PC-9 (cell line): ENCODE measurements at regions not wholly inside any gene's neighbourhood (a gene's known extent, or its start where the extent isn't known, plus 50 kb on each side); places are given as distances from the start of the nearest gene placed in this dataset.

ENCODE experiments used
- BruUV-seq: library from RNA; stranded (reverse); fragments of 400-500 nt; replicated peaks from 2 replicates; lab custom pipeline; 2021; lab: Mats Ljungman, UMichigan
- CTCF ChIA-PET: fragments of 300-600 bp; sonication (Branson Sonifier 250); formaldehyde crosslinking; loops from one replicate; lab custom pipeline; 2022; ENCODE audit warnings: antibody characterized with exemption; lab: Charles Lee
- POLR2A ChIA-PET: fragments of 300-600 bp; sonication (Branson Sonifier 250); formaldehyde crosslinking; loops from one replicate; lab custom pipeline; 2022; ENCODE audit warnings: antibody characterized with exemption; ENCODE audit not compliant: unreplicated experiment; lab: Charles Lee
- DNase-seq, 2 experiments: peaks; one replicate each; pipeline versions ENCODE4 v3.0.0 to v3.0.0-alpha.2; 2015 to 2022; ENCODE audit warnings: mixed read lengths in 1 of 2
- H2AFZ ChIP-seq: fragments of 200-600 bp; sonication (generic); 2 replicates; pipeline ENCODE4 v1.8.1; 2017; ENCODE audit warnings: antibody characterized with exemption
- H3F3A ChIP-seq: fragments of 200-600 bp; sonication (generic); 2 replicates; pipeline ENCODE4 v1.8.1; 2017; ENCODE audit warnings: antibody characterized with exemption, mild to moderate bottlenecking, low read depth; ENCODE audit not compliant: insufficient read depth
- H3K27ac ChIP-seq: fragments of 200-600 bp; sonication (generic); 2 replicates; pipeline ENCODE4 v1.6.1; 2016; ENCODE audit warnings: mixed run types
- H3K27me3 ChIP-seq: fragments of 200-600 bp; sonication (generic); 2 replicates; pipeline ENCODE4 v1.6.1; 2016; ENCODE audit warnings: low read depth, mixed run types; ENCODE audit not compliant: insufficient read depth
- H3K36me3 ChIP-seq: fragments of 200-600 bp; sonication (generic); 2 replicates; pipeline ENCODE4 v1.6.1; 2016; ENCODE audit warnings: low read depth, mixed run types
- H3K4me1 ChIP-seq: fragments of 200-600 bp; sonication (generic); replicated peaks from 2 replicates; pipeline ENCODE4 v1.6.1; 2016; ENCODE audit warnings: mixed run types; ENCODE audit not compliant: insufficient read depth
- H3K4me2 ChIP-seq: fragments of 200-600 bp; sonication (generic); 2 replicates; pipeline ENCODE4 v1.6.1; 2017; ENCODE audit warnings: mixed run types
- H3K4me3 ChIP-seq: fragments of 200-600 bp; sonication (generic); 2 replicates; pipeline ENCODE4 v1.6.1; 2016; ENCODE audit warnings: mixed run types
- H3K79me2 ChIP-seq: fragments of 200-600 bp; sonication (generic); 2 replicates; pipeline ENCODE4 v1.6.1; 2017; ENCODE audit warnings: low read depth, mixed run types
- H3K9me2 ChIP-seq: fragments of 200-600 bp; sonication (generic); 2 replicates; pipeline ENCODE4 v1.8.1; 2017; ENCODE audit warnings: mild to moderate bottlenecking; ENCODE audit not compliant: insufficient read depth
- H3K9me3 ChIP-seq: fragments of 200-600 bp; sonication (generic); 2 replicates; pipeline ENCODE4 v1.8.1; 2016; ENCODE audit warnings: low read depth; ENCODE audit not compliant: insufficient read depth
- H4K20me1 ChIP-seq: fragments of 200-600 bp; sonication (generic); 2 replicates; pipeline ENCODE4 v1.8.1; 2017; ENCODE audit not compliant: insufficient read depth
- EZH2 ChIP-seq: fragments of 200-600 bp; sonication (generic); IDR thresholded peaks from 2 replicates; pipeline ENCODE4 v1.8.0; 2017; ENCODE audit warnings: antibody characterized with exemption, low read depth
- intact Hi-C: fragments of 100-400 bp; cut with micrococcal nuclease; formaldehyde crosslinking; loops from one replicate; pipeline ENCODE4 v1.10.0; 2022; ENCODE audit not compliant: unreplicated experiment
- TF ChIP-seq, protein P1 (sequence below): fragments of 200-600 bp; sonication (generic); conservative IDR thresholded peaks from 2 replicates; pipeline ENCODE4 v1.6.1; 2017; ENCODE audit warnings: mixed run types, antibody characterized with exemption, mild to moderate bottlenecking, moderate library complexity

DNA sequence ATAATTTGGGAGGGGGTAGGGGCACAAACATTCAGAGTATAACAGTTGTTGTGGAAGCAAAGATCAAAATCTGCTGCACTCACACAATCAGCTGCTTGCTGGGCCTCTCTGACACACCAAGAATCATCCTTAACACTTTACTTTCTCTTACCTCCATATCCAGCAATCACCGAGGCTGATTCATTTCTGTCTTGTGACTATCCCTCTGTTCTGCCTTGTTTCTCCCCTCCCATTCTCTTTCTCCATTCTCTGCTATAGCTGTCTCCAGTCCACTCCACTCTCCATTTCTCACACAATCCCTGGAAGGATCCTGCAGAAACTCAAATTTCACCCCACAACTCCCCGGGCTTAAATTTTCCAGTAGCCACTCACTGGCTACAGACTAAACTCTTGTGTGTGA is 91.8 kb upstream of the NGF start:
- Histone ChIP-seq H4K20me1 (no peaks in the 10 kb centered on the region), H3F3A (peaks cover 56% of the 10 kb centered on the region), H3K4me3 (no peak overlapping the region), H3K27me3 (no peaks in the 10 kb centered on the region), H3K4me1 (peaks cover 79% of the 10 kb centered on the region), H3K27ac (peak overlapping the region; percentile 90), H3K36me3 (no peaks in the 10 kb centered on the region), H3K9me2 (no peaks in the 10 kb centered on the region), H3K9me3 (no peaks in the 10 kb centered on the region), H2AFZ (no peak overlapping the region), H3K79me2 (no peaks in the 10 kb centered on the region), H3K4me2 (no peak overlapping the region)
- POLR2A ChIA-PET, result interaction anchor here (0.6 kb wide), 2 partner anchors 387 to 465 kb away, joined by 5 to 20 read pairs; no protein-coding TSS in a partner anchor
- intact Hi-C loops, result loop anchor here (1.0 to 10.0 kb wide), 4 partner anchors 28 to 365 kb away; partner anchors contain the start of gene NGF
- no peak for DNase-seq
- CTCF ChIA-PET, result no interaction called here
- TF ChIP-seq, protein P1, sequence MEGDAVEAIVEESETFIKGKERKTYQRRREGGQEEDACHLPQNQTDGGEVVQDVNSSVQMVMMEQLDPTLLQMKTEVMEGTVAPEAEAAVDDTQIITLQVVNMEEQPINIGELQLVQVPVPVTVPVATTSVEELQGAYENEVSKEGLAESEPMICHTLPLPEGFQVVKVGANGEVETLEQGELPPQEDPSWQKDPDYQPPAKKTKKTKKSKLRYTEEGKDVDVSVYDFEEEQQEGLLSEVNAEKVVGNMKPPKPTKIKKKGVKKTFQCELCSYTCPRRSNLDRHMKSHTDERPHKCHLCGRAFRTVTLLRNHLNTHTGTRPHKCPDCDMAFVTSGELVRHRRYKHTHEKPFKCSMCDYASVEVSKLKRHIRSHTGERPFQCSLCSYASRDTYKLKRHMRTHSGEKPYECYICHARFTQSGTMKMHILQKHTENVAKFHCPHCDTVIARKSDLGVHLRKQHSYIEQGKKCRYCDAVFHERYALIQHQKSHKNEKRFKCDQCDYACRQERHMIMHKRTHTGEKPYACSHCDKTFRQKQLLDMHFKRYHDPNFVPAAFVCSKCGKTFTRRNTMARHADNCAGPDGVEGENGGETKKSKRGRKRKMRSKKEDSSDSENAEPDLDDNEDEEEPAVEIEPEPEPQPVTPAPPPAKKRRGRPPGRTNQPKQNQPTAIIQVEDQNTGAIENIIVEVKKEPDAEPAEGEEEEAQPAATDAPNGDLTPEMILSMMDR, result no peak
- no peak for TF ChIP-seq EZH2
- no TSS peak for BruUV-seq

DNA sequence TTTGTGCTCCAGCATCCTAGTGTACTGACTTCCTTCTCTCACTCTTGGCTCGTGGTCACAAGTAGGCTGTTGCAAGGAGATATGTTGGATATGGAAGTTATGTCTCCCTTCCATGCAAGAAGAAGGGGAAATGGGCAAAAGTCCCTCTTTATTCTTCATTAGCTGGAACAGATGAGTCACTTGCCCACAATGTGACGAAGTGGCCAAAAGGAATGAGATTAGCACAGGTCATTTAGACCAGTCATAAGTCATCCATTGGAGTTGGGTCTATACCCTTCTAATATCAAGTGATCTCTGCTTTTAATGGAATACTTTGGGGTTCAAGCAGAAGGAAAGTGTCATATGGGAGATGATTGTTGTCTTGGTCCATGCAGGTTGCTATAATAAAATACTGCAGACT is 91.2 kb upstream of the NGF start:
- BruUV-seq, result no TSS peak
- no peaks in the 10 kb centered on the region for H3K27me3 ChIP-seq
- ChIA-PET POLR2A (interaction anchor here (0.6 kb wide), 1 partner anchor 316 kb away, joined by 7 read pairs; no protein-coding TSS in a partner anchor), CTCF (no interaction called here)
- peak overlapping the region; percentile 25 for H3K4me2 ChIP-seq
- H3K4me3 ChIP-seq, result no peak overlapping the region
- intact Hi-C loops, result loop anchor here (5.0 to 10.0 kb wide), 3 partner anchors 92 to 364 kb away; partner anchors contain the start of gene NGF
- TF ChIP-seq, protein P1, result no peak
- no peak for TF ChIP-seq EZH2
- no peaks in the 10 kb centered on the region for H3K36me3 ChIP-seq
- peaks cover 56% of the 10 kb centered on the region for H3F3A ChIP-seq
- no peak overlapping the region for H2AFZ ChIP-seq
- H3K9me2 ChIP-seq, result no peaks in the 10 kb centered on the region
- no peaks in the 10 kb centered on the region for H3K79me2 ChIP-seq
- peaks cover 79% of the 10 kb centered on the region for H3K4me1 ChIP-seq
- H3K27ac ChIP-seq, result peak overlapping the region; percentile 90
- DNase-seq, result peak in 1 of 2 experiments; percentile 82
- H4K20me1 ChIP-seq, result no peaks in the 10 kb centered on the region
- no peaks in the 10 kb centered on the region; the same call in 1 of the 2 replicates for H3K9me3 ChIP-seq

GRCh38 chr1:115428676-115429075 is 90.6 kb upstream of the NGF start:
- Histone ChIP-seq H3K79me2 (no peaks in the 10 kb centered on the region), H3K27me3 (no peaks in the 10 kb centered on the region), H3K9me3 (no peaks in the 10 kb centered on the region; the same call in 1 of the 2 replicates), H3K36me3 (no peaks in the 10 kb centered on the region), H3K27ac (peak overlapping the region; percentile 90), H3K4me1 (peaks cover 79% of the 10 kb centered on the region), H3K4me2 (peak overlapping the region; percentile 25), H4K20me1 (no peaks in the 10 kb centered on the region), H2AFZ (no peak overlapping the region), H3K9me2 (no peaks in the 10 kb centered on the region), H3F3A (peaks cover 56% of the 10 kb centered on the region), H3K4me3 (no peak overlapping the region)
- CTCF ChIA-PET, result interaction anchor here (0.5 kb wide), 1 partner anchor 334 kb away, joined by 3 read pairs; no protein-coding TSS in a partner anchor
- no peak for DNase-seq
- no TSS peak for BruUV-seq
- intact Hi-C loops, result loop anchor here (5.0 to 10.0 kb wide), 3 partner anchors 91 to 364 kb away; partner anchors contain the start of gene NGF
- POLR2A ChIA-PET, result interaction anchor here (0.6 to 0.9 kb wide), 2 partner anchors 19 to 316 kb away, joined by 4 to 7 read pairs; no protein-coding TSS in a partner anchor
- TF ChIP-seq, protein P1, result no peak
- TF ChIP-seq EZH2, result no peak
